ENCODE measurements at regions not wholly inside any gene's neighbourhood (a gene's known extent, or its start where the extent isn't known, plus 50 kb on each side); places are given as distances from the start of the nearest gene placed in this dataset.

DNA sequence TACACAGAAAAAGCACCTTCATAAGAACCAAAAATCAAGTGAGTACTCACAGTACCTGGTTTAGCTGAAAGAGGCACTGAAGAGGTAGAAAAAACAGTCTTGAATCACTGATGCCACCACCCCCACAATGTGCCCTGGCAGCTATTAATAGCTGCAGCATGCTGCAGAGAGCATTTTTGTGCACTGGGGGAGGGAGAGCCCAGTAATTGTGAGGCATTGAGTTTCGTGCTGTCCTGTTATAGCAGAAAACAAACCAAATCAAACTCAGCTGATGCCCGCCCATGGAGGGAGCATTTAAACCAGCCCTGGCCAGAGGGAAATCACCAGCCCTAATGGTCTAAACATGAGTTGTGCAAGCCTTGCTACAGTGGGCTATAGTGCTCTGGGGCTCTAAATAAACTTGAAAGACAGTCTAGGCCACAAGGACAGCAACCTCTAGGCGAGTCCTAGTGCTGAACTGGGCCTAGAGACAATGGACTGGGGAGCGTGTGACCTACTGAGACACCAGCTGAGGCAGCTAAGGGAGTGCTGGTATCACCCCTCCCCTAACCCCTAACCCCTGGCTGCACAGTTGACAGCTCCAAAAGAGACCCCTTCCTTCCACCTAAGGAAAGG lies 106.3 kb upstream of the TMLHE start:
- Mint-ChIP-seq H3K4me1 (ENCODE audit: low read depth) (peaks cover 7% of the 10 kb centered on the region), H3K27ac (ENCODE audit: unreplicated experiment) (peak overlapping the region; percentile 54), H3K9me3 (ENCODE audit: low read depth) (peaks cover 28% of the 10 kb centered on the region), H3K4me3 (ENCODE audit: unreplicated experiment) (no peak overlapping the region), H3K27me3 (ENCODE audit: low read depth) (no peaks in the 10 kb centered on the region), H3K36me3 (ENCODE audit: low read depth) (no peaks in the 10 kb centered on the region)
- TF ChIP-seq, protein P1, sequence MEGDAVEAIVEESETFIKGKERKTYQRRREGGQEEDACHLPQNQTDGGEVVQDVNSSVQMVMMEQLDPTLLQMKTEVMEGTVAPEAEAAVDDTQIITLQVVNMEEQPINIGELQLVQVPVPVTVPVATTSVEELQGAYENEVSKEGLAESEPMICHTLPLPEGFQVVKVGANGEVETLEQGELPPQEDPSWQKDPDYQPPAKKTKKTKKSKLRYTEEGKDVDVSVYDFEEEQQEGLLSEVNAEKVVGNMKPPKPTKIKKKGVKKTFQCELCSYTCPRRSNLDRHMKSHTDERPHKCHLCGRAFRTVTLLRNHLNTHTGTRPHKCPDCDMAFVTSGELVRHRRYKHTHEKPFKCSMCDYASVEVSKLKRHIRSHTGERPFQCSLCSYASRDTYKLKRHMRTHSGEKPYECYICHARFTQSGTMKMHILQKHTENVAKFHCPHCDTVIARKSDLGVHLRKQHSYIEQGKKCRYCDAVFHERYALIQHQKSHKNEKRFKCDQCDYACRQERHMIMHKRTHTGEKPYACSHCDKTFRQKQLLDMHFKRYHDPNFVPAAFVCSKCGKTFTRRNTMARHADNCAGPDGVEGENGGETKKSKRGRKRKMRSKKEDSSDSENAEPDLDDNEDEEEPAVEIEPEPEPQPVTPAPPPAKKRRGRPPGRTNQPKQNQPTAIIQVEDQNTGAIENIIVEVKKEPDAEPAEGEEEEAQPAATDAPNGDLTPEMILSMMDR (IDR thresholded peaks at IDR 0.05), result no peak
- no peak for DNase-seq (ENCODE audit: low spot score)

DNA sequence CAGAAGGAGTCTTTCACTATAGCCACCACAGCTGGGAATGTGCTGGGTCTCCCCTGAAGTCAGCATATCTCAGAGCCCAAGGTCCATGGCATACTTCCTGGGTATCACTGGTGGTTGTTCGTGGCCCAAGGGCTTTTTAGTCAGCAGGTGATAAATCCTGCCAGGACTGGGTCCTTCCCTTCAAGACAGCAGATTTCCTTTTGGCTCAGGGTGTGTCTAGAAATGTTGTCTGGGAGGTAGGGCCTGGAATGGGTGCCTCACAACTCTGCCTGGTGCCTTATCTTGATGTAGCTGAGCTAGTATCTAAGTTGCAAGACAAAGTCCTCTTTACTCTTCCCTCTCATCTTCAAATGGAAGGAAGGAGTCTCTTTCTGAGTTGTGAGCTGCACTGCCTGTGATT lies 102.4 kb upstream of the TMLHE start:
- no peak overlapping the region for H3K4me3 Mint-ChIP-seq (ENCODE audit: unreplicated experiment)
- DNase-seq (ENCODE audit: low spot score), result no peak
- H3K27me3 Mint-ChIP-seq (ENCODE audit: low read depth), result no peaks in the 10 kb centered on the region
- peaks cover 7% of the 10 kb centered on the region for H3K4me1 Mint-ChIP-seq (ENCODE audit: low read depth)
- TF ChIP-seq, protein P1 (IDR thresholded peaks at IDR 0.05), result no peak
- peaks cover 40% of the 10 kb centered on the region for H3K9me3 Mint-ChIP-seq (ENCODE audit: low read depth)
- peaks cover 2% of the 10 kb centered on the region for H3K36me3 Mint-ChIP-seq (ENCODE audit: low read depth)
- H3K27ac Mint-ChIP-seq (ENCODE audit: unreplicated experiment), result no peak overlapping the region

DNA sequence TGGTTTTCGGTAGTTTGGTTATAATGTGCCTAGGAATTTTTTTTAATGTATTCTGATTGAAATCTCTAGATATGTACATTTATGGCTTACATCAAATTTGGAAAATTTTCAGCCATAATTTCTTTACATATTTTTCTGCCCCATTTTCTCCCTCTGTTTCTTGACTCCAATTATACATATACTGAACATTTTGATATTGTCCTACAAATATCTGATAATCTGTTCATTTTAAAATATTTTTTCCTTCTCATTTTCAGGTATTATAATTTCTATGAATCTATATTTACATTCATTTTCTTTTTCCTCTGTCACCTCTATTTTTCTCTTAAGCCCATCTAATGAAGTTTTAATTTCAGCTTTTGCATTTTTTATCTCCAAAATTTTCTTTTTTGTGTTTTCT lies 82.7 kb upstream of the TMLHE start:
- H3K4me3 Mint-ChIP-seq (ENCODE audit: unreplicated experiment), result no peak overlapping the region
- H3K9me3 Mint-ChIP-seq (ENCODE audit: low read depth), result peaks cover 29% of the 10 kb centered on the region
- H3K4me1 Mint-ChIP-seq (ENCODE audit: low read depth), result no peaks in the 10 kb centered on the region
- H3K27ac Mint-ChIP-seq (ENCODE audit: unreplicated experiment), result no peak overlapping the region
- no peaks in the 10 kb centered on the region for H3K27me3 Mint-ChIP-seq (ENCODE audit: low read depth)
- H3K36me3 Mint-ChIP-seq (ENCODE audit: low read depth), result no peaks in the 10 kb centered on the region
- DNase-seq (ENCODE audit: low spot score), result no peak
- TF ChIP-seq, protein P1 (IDR thresholded peaks at IDR 0.05), result no peak

DNA sequence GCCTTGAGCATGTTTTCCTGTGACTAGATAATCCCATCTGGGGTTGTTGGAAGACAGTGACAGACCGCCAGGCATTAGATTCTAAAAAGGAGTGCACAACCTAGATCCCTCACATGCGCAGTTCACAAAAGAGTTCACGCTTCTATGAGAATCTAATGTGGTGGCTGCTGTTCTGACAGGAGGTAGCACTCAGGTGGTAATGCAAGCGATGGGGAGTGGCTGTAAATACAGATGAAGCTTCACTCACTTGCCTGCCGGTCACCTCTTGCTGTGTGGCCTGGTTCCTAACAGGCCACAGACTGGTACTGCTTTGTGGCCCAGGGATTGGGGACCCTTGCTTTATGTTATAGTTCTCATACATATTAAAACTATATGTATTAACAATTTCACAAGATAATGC lies 81.9 kb upstream of the TMLHE start:
- no peaks in the 10 kb centered on the region for H3K36me3 Mint-ChIP-seq (ENCODE audit: low read depth)
- TF ChIP-seq, protein P1 (IDR thresholded peaks at IDR 0.05), result no peak
- H3K4me3 Mint-ChIP-seq (ENCODE audit: unreplicated experiment), result no peak overlapping the region
- no peak overlapping the region for H3K27ac Mint-ChIP-seq (ENCODE audit: unreplicated experiment)
- H3K4me1 Mint-ChIP-seq (ENCODE audit: low read depth), result no peaks in the 10 kb centered on the region
- H3K9me3 Mint-ChIP-seq (ENCODE audit: low read depth), result peaks cover 36% of the 10 kb centered on the region
- no peak for DNase-seq (ENCODE audit: low spot score)
- H3K27me3 Mint-ChIP-seq (ENCODE audit: low read depth), result no peaks in the 10 kb centered on the region

DNA sequence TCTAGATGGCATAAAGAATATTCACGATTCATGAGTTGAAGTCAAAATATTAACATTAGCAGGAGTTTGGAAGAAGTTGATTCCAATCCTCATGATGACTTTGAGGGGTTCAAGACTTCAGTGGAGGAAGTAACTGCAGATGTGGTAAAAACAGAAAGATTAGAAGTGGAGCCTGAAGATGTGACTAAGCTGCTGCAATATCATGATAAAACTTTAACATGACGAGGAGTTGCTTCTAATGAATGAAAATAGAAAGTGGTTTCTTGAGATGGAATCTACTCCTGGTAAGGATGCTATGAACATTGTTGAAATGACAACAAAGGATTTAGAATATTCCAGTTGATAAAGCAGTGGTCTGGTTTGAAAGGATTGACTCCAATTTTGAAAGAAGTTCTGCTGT lies 70.1 kb upstream of the TMLHE start:
- no peaks in the 10 kb centered on the region for H3K27me3 Mint-ChIP-seq (ENCODE audit: low read depth)
- H3K27ac Mint-ChIP-seq (ENCODE audit: unreplicated experiment), result no peak overlapping the region
- TF ChIP-seq, protein P1 (IDR thresholded peaks at IDR 0.05), result no peak
- DNase-seq (ENCODE audit: low spot score), result no peak
- no peak overlapping the region for H3K4me3 Mint-ChIP-seq (ENCODE audit: unreplicated experiment)
- no peaks in the 10 kb centered on the region for H3K4me1 Mint-ChIP-seq (ENCODE audit: low read depth)
- H3K9me3 Mint-ChIP-seq (ENCODE audit: low read depth), result peaks cover 31% of the 10 kb centered on the region
- H3K36me3 Mint-ChIP-seq (ENCODE audit: low read depth), result no peaks in the 10 kb centered on the region
